Smooth muscle cell of the brain vasculature (primary cell): ENCODE measurements at regions not wholly inside any gene's neighbourhood (a gene's known extent, or its start where the extent isn't known, plus 50 kb on each side); places are given as distances from the start of the nearest gene placed in this dataset.
"Not testable (repeated sequence)": the region's sequence is repeated elsewhere in the genome, so short reads cannot be mapped to it uniquely, and the experiment has no call there.

ENCODE experiments used
- DNase-seq: peaks from one replicate; pipeline ENCODE4 v3.0.0-alpha.2; 2012; ENCODE audit warnings: low read depth, low spot score

DNA sequence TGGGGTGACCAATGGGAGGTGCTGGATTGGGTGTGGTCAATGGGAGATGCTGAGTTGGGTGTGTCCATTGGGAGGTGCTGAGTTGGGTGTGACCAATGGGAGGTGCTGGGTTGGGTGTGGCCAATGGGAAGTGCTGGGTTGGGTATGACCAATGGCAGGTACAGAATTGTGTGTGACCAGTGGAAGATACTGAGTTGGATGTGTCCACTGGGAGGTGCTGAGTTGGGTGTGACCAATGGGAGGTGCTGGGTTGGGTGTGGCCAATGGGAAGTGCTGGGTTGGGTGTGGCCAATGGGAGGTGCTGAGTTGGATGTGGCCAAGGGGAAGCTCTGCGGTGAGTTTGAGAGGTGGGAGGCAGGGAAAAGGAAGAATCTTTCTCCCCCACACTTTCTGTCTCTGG lies 250.0 kb upstream of the PROK2 start:
- no peak for DNase-seq

DNA sequence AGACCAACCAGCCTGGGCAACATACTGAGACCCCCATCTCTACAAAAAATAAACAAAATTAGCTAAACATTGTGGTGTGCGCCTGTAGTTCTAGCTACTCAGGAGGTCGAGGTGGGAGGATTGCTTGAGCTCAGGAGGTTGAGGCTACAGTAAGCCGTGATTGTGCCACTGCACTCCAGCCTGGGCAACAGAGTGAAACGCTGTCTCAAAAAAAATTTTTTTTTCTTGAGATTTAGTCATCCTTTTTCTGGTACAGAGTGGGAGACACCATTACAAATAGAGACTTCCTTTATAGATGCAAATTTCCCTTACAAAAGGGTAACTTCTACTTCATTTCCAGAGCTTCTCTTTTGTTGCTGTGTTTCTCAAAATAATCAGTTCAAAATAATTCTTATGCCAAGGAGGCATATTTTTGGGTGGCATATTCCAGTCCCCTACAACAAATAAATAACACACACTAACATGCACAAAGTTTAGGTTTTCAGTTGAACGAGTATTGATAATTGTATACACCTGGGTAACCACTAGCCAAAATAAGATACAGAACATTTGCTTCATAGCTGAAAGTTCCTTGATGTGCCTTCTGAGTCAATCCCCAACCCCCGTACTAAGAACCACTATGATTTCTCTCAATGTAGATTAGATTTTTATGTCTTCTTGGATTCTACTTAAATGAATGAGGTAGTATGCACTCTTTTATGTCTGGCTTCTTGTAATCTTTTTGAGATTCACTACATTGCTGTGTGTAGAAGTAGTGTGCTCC lies 248.9 kb upstream of the PROK2 start:
- DNase-seq, result no peak

DNA sequence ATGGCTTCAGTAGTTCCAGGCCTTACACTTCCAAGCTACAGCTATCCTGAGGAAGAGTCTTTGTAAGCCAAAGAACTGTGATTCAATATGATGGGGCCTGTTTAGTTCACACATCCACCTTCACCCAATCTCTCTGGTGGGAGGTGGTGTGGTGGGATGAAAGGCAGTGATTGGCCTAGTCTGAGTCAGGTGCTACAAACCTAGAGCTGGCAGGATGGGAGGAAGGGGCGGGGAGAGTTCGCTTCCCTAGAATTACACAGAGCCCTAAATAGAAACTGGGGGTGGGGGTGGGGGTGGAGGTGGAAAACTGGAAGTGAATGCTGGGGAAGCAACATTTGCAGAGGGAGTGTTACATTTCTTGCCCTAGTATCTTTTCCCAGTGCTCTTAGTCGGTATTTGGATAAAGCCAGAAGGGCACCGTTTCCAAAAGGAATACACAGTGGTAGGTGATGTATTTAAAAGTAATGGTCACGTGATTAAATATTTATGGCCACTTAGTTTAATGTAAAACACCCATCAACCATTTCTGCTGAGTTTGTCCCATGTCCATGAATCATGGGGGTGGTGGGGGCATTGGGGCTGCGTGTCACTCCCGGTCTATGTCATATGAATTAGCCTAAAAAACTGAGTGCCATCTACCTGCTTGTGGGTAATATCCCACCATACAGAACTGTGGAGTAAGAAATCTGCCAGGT lies 247.6 kb upstream of the PROK2 start:
- no peak for DNase-seq

DNA sequence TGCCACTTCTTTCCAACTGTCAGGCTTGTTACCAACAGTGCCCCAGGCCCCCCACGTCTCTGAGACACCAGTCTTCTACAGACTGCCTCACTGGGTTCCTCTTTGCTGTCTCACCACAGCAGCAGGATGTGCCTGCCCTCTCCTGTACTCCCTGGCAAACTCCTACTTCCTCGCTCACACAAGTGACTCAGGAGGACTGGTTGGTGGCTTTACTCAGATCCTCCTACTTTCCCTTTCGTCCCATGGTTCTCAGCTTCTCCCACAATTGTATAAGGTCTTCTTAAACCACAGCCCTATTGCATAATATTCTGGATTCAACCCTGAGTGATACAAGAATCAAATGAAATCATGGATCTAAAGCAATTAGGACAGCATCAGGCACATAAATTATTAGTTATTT lies 246.6 kb upstream of the PROK2 start:
- DNase-seq, result no peak

DNA sequence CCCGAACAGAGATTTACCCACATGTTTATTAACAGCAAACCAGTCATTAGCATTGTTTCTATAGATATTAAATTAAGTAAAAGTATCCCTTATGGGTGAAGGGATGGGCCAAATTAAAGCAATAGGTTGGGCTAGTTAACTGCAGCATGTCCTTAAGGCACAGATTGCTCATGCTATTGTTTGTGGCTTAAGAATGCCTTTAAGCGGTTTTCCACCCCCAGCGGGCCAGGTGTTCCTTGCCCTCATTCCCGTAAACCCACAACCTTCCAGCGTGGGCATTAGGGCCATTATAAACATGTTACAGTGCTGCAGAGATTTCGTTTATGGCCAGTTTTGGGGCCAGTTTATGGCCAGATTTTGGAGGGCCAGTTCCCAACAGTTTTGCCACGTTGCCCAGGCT lies 245.3 kb upstream of the PROK2 start:
- DNase-seq, result not testable (repeated sequence)

DNA sequence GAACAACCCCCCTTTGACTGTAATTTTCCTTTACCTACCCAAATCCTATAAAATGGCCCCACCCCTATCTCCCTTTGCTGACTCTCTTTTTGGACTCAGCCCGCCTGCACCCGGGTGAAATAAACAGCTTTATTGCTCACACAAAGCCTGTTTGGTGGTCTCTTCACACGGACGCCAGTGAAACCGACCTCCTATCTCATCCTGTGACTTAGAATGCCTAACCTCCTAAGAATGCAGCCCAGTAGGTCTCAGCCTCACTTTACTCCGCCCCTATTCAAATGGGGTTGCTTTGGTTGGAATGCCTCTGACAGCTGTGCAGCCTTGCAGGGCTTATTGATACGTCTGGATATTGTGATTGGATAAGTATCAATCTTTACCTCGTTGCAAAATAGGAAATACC lies 243.8 kb upstream of the PROK2 start:
- not testable (repeated sequence) for DNase-seq

DNA sequence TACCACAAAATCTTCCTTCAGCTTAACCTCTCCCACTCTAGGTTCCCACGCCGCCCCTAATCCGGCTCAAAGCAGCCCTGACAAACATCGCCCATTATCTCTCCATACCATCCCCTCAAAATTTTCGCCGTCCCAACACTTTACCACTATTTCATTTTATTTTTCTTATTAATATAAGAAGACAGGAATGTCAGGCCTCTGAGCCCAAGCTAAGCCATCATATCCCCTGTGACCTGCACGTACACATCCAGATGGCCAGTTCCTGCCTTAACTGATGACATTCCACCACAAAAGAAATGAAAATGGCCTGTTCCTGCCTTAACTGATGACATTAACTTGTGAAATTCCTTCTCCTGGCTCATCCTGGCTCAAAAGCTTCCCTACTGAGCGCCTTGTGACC lies 243.4 kb upstream of the PROK2 start:
- DNase-seq, result not testable (repeated sequence)

DNA sequence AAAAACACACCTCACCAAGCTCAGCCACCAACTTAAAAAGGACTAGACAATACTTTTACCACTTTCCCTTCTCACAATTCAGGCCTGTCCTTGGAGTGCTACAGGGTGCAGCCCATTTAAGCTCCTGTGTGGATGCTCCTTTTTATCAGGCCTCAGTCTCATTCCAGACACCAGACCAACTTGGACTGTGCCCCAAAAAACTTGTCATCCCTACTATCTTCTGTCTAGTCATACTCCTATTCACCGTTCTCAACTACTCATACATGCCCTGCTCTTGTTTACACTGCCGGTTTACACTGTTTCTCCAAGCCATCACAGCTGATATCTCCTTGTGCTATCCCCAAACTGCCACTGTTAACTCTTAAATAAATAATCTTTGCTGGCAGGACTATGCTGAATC lies 242.8 kb upstream of the PROK2 start:
- DNase-seq, result not testable (repeated sequence)

DNA sequence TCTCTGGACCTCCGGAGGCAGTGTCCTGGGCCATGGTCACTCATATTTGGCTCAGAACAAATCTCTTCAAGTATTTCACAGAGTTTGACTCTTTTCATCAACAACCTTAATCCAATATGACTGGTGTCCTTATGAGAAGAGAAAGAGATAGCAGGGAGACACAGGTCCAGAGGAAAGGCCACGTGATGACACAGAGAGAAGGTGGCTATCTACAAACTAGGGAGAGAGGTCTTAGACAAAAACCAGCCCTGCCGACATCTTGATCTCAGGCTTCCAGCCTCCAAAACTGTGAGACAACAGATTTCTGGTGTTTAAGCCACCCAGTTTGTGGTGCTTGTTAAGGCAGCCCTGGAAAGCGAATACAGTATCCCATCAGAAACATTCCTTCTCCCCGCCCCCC lies 237.1 kb upstream of the PROK2 start:
- no peak for DNase-seq

DNA sequence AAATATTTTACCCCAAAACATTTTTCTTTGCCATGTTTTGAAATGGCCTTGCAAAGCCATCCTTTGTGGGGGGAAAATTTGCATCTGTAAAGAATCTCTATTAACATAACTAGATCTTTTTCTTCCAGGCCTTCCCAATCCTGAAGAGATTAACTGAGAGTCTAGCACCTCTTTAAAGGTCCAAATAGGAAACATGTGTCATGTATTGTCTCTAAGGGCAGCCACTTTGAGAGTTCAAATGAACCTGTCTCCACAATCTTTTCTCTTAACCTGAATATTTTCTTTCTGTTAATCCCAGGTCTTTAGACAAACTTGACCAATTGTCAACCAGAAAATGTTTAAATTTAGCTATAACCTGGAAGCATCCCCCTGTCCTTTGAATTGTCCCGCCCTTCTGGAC lies 236.6 kb upstream of the PROK2 start:
- DNase-seq, result no peak

DNA sequence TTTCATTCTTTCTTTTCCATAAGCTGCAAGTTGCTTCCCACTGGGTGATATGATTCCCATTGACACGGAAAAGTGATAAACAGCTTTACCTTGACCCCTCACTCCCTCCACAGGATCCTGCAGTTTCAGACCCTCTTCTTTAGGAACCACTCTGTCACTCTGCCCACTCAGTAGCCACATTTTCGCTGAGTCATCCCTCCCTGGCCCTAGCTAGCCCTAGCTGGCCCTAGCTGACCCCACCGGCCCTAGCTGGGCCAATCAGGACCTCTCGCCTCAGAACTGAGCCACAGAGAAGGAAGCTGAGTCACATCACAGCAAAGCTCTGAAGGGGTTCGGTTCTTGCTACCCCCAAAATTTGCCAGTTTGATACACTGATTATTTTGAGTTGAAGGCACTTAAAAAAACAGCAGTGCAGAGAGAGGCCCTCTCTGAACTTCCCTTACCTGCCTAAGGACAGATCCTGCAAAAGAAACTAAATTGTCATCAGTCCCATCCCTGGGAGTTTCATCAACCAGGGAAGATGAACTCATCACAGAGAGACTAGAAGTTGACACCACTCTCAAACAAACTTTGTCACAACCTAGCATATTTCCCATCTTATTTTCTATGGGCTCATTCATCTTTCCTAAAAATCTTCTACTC lies 233.5 kb upstream of the PROK2 start:
- DNase-seq, result no peak

DNA sequence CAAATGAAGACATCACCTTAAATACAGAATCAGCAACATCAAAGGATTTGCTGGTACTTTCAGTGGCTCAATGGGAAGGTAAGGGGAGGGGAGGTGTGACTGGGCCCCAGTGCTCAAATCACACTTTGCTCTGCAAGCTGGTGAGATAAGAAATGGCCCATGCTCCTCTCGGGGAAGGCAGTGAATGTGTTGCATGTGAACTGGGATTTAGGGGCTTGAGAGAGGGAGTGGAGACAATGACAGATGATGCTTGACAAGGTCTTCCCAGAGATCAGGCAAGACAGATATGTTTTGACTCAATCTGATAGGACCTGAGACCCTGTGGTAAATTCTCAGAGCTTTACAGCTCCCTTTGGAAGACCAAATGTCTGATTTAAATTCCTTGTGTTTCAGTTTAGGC lies 233.0 kb upstream of the PROK2 start:
- DNase-seq, result no peak

DNA sequence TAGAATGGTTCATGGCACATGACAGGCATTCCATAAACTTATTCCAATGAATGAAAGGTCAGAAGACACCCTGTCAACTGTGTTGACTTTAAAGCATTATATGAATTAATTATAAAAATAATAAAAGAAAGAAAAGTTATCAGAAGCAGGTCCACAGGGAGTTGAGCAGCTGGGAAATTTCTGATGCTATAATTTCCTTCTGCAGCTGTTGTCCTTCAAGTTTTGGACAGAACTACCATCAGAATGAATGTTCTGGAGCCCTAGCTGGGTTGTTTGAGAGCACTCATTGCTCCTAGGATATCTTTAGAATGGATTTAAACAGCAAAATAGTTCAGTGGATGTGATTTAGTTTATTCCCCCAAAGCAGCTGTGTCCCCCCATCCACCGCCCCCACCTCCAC lies 232.4 kb upstream of the PROK2 start:
- DNase-seq, result no peak

DNA sequence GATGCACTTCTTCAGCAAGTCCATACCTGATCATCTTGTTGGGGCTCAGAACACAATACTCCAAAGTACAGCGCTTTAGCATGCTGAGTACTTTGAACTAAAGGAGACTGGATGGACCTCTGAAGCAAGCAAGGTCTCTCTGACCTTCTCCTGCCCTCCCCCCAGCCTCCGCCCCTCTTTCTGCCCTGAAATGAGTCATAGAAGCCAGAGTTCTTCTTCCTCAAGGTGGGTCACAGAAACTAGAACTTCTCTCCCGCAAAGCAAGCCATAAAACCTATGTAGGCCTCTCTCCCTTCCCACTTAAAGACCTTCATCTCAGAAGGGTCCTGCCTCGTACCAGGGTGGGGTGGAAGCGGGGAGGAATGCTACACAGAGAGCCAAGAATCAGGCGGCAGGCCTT lies 230.5 kb upstream of the PROK2 start:
- no peak for DNase-seq

DNA sequence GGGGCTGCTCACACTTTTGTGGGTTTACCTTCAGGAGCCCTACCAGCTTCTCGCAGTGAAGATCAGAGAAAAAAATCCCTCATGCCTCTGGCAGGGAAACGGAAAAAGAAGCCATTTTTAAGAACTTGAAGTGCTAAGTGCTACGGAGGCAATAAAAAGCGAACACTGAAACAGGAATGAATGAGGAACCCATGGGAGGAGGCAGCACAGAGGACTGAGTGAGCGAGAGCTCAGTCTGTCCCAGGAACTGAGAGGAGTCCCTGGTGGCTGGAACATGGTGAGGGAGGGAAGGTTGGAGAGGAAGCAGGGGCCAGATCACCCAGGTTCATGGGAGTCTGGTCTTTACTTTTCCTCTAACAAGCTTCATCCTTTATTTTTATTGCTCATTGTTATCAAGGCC lies 228.1 kb upstream of the PROK2 start:
- no peak for DNase-seq

DNA sequence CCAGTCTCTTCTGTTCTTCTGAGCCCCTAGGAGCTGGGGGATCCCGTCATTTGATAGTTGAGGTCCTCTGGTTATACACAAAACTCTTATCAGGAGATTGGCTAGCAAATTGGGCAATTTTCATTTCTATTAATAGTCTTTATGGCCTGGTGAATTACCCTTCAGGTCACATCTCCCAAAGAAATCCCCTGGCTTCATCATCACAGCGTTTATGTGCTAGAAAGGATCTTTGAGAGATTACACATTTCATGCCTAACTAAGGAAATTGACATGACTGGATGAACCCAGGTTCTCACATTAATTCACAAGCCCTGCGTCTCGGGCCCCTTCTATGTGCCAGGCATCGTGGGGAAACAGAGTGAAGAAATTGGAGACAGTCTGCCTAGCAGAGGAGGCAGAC lies 227.4 kb upstream of the PROK2 start:
- DNase-seq, result no peak

DNA sequence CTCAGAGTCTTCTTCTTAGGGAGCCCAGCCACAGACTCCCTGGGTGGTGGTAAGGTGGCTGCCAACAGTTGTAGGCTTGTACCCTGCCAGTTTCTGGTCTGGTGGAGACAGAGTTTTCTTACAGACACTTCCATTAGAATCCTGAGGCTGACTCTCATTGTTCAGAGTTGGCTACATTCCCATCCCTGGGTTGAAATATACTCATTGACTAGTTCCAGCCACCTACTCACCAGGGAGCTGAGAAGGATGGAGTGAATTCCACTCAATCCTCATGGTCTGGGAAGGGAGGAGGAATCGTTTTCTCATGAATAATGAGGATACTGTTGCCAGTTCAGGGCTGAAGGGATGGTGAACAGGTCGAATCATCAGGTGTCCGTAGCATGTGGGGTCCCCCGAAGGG lies 226.5 kb upstream of the PROK2 start:
- no peak for DNase-seq

DNA sequence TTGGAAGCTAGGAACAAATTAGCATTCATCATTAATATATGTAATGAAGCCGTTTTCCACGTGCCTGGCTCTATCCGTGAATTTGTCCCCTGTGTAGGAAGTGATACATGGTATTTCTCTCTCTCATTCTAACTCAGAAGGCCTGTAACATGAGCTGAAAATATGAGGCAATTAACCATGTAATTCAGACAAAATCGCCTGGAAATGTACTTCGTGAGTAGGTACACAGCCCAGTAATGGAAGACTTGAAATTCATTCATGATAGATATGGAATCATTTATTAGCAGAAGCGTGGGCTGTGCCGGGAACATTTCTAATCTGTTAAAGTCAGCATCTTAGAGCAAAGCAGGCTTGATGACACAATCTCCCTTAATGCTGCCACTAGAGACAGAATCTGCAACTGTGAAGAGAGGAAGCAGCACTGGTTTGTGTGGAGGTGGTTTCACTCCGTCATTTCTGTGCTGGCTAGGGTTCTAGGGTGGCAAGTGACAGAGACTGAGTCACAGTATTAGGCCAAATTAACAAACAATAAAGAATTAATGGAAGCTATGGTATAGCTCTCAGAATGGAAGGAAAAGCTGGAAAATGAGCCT lies 225.0 kb upstream of the PROK2 start:
- no peak for DNase-seq

DNA sequence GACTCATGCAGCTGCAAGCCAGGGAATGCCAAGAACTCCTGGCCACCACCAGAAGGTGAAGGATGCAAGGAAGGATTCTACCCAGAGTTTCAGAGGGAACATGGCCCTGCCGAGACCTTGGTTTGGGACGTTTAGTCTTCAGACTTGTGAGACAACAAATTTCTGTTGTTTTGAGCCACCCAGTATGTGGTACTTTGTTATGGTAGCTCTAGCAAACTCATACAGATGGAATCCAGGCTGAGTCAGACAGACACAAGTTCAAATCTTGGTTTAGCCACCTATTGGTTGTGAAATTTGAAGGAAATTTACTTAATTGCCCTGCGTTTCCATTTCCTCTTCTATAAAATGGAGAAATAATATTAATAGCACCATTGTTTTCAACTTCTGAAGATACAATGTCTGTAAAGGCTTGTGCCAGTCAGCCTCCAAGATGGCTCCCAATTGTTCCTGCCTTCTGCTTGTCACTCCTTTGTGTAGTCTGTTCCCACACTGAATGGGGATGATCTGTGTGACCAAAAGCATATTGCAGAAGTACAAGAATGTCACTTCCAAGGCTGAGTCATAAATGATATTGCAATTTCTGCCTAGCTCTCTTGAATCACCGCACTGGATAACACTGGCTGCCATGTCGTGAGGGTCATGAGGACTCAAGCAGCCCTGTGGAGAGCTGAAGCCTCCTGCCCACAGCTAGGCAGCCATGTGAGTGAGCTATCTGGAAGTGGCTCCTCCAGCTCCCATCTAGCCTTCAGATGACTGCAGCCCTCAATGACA lies 223.5 kb upstream of the PROK2 start:
- DNase-seq, result no peak

DNA sequence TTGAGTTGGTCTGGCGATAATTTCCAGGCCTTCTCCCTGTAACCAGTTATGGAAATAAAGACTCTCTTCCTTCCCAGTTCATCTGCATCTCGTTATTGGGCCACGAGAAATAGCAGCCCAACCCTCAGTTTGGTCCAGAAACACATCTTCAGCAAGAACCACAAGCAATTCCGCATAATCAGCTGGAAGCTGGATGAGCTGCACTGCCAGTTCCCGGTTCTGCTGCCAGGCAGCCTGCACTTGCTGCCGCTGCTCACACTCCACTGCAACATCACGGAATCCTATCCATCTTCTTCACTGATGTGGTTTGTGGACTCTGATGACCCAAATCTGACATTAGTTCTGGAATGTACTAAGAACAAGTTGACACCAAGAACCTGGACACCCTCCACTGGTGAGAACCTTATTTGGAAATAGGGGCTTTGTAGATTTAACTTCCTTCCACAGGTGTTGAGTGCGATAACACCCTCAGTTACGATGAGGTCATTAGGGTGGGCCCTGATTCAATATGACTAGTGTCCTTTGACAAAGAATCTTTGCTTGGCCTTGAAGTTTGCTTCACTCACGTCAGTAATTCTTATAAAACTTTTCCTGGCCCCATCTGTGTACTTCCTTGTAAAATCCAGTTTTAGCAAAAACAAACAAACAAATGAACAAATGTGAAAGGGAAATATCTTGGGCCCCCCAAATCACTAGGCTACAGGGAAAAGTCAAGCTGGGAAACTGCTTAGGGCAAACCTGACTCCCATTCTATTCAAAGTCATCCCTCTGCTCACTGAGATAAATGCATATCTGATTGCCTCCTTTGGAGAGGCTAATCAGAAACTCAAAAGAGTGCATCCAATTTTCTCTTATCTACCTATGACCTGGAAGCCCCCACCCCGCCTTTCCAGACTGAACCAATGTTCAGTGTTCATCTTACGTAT lies 221.9 kb upstream of the PROK2 start:
- DNase-seq, result no peak
